AG04449 (cell line): ENCODE measurements at regions not wholly inside any gene's neighbourhood (a gene's known extent, or its start where the extent isn't known, plus 50 kb on each side); places are given as distances from the start of the nearest gene placed in this dataset.

Source experiments
- CTCF ChIA-PET: fragments of 350-600 bp; formaldehyde crosslinking; extraction: SDS; loops from one replicate; lab custom pipeline; 2021; ENCODE audit warnings: antibody characterized with exemption; lab: Yijun Ruan, JAX
- POLR2A ChIA-PET: fragments of 400-600, 350-600 bp; formaldehyde crosslinking; extraction: SDS; loops from one replicate; lab custom pipeline; 2020; ENCODE audit warnings: antibody characterized with exemption, inconsistent platforms; lab: Yijun Ruan, JAX
- DNase-seq: peaks from one replicate; pipeline ENCODE4 v3.0.0-alpha.2; 2010; ENCODE audit warnings: low read depth, low spot score
- H3K4me3 ChIP-seq: 2 replicates; pipeline ENCODE4 v1.5.1; 2011; ENCODE audit warnings: low read depth, mild to moderate bottlenecking, control low read depth, low read length
- TF ChIP-seq, protein P1 (sequence below): IDR thresholded peaks from one replicate; pipeline ENCODE4 v1.5.1; 2011; ENCODE audit warnings: mild to moderate bottlenecking, moderate library complexity, low read length, control low read depth, inconsistent platforms; ENCODE audit not compliant: insufficient read depth; ENCODE audit errors: missing control alignments

DNA sequence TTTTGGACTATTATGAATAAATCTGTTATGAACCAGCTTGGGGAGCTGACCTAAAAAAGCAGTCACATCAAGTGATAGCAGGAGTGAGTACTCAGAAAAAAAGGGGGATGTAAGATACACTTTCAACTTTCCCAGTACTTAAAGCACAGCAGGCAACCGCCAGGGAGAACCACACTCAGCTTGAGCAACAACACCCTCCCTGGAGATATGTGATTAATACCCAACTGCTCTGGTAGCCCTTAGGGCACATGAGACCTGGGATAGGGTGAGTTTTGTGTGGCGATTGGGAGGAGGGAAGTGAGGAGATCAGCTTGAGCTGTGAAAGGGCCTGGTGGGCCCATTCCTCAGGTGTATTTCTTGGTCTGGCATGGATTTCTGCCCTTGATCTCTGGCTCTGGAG lies 220.3 kb upstream of the SFRP2 start:
- TF ChIP-seq, protein P1, sequence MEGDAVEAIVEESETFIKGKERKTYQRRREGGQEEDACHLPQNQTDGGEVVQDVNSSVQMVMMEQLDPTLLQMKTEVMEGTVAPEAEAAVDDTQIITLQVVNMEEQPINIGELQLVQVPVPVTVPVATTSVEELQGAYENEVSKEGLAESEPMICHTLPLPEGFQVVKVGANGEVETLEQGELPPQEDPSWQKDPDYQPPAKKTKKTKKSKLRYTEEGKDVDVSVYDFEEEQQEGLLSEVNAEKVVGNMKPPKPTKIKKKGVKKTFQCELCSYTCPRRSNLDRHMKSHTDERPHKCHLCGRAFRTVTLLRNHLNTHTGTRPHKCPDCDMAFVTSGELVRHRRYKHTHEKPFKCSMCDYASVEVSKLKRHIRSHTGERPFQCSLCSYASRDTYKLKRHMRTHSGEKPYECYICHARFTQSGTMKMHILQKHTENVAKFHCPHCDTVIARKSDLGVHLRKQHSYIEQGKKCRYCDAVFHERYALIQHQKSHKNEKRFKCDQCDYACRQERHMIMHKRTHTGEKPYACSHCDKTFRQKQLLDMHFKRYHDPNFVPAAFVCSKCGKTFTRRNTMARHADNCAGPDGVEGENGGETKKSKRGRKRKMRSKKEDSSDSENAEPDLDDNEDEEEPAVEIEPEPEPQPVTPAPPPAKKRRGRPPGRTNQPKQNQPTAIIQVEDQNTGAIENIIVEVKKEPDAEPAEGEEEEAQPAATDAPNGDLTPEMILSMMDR, result no peak
- no peak for DNase-seq
- ChIA-PET CTCF (no interaction called here), POLR2A (no interaction called here)
- no peak overlapping the region for H3K4me3 ChIP-seq

DNA sequence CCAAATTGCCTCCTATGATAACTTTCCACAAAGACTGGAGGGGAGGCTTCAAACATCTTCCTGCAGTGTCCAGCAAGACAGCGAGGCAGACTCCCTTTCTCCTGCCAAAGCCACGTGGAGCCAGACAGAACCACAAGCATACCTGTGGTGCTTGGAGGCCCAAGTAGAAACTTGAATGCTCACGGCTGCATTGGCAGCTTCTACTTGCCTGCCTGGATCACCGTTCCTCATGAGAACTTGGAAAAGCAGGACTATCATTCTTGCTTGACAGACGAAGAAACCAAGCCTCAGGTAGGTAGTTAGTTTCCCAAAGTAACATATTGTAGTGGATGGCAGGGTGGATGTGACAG lies 216.3 kb upstream of the SFRP2 start:
- no peak for DNase-seq
- no peak overlapping the region for H3K4me3 ChIP-seq
- CTCF ChIA-PET, result no interaction called here
- POLR2A ChIA-PET, result interaction anchor here (0.6 kb wide), 1 partner anchor 17 kb away, joined by 3 read pairs; no protein-coding TSS in a partner anchor
- TF ChIP-seq, protein P1, result no peak

DNA sequence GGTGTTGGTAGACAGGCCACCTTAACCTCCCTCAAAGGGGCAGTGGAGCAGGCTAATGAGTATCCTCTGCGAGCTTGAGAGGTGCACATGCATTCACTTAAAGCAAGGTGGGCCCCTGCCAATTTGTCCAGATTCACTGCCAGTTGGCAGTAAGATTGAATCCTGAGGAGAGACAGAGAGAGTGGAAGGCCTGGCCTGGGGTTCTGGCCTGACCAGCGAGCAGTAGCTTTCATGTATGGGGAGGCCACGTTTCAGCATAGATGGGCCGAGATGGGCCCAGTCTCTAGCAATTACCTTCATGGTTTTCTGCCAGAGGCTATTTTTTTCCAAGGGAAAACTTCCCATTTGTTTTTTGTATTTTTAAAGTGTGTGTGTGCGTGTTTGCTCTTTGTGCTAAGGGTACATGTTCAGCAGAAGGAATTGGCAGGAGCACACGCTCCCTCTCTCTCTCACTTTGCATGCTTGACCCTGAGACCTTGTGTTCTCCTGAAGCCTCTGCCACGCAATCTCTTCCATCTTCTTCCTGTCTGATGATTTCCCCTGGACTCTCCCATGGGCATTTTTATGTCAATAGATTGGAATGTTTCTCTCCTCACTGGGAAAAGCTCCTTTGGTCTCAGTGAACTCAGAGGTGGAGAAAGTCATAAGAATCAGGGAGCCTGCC lies 215.8 kb upstream of the SFRP2 start:
- H3K4me3 ChIP-seq, result no peak overlapping the region
- ChIA-PET POLR2A (no interaction called here), CTCF (no interaction called here)
- TF ChIP-seq, protein P1, result no peak
- DNase-seq, result no peak

DNA sequence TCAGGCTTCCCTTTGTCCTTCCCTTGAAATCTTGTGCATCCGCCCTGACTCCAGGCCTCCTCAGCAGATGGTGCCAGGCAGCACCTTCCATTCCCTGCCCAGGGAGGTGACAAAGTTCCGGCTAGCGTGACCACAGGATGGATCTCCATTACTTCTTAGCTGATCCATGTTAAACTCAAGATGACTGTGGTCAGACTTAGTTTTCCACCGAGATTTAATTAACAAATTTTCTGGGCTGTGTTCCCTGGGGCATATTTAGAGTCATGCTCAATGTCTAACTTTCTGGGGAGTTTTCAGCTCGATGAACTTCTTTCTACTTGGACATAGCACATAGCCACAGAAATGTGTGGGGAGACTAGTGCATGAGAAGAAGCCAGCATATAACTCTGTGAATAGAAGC lies 215.1 kb upstream of the SFRP2 start:
- TF ChIP-seq, protein P1, result no peak
- CTCF ChIA-PET, result no interaction called here
- POLR2A ChIA-PET, result no interaction called here

DNA sequence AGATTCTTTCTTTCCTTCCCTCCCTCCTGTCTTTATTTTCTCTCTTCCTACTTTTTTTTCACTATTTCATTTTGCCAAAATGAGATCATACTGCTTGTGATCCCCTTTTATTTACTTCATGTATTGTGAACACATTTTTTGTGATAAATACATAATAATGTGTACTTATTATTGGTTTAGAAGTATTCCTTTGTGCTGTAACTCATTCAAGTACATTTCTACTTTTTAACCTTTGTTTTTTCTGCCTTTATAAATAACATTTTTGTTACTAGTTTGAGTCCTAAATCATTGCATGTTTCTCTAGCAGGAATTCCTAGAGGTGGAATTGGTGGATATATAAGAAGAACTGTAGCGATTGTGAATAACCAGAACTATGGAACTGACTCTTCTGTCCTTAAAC lies 214.5 kb upstream of the SFRP2 start:
- POLR2A ChIA-PET, result no interaction called here
- CTCF ChIA-PET, result no interaction called here
- no peak for DNase-seq
- H3K4me3 ChIP-seq, result no peak overlapping the region
- TF ChIP-seq, protein P1, result no peak

More for the DNA sequence above, 215.1 kb upstream of the SFRP2 start:
- no peak overlapping the region for H3K4me3 ChIP-seq
- no peak for DNase-seq

DNA sequence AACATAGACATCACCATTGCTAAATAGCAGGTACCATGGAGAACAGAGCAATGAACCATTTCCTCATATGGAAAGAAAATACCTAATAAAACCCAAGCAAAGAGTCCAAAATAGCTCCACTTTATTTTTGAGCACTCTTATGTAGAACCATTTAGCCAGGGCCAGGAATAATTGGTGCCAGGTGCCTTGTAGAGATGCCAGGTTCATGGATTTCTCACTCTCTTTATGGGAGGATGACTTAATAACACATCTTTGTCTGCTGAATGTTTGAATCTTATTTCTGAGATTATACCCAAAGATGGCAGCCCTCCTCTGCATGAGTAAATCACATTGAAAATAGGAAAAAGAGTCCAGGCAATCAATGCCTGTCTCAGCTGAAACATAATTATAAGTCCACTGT lies 212.3 kb upstream of the SFRP2 start:
- TF ChIP-seq, protein P1, result no peak
- H3K4me3 ChIP-seq, result no peak overlapping the region
- CTCF ChIA-PET, result no interaction called here
- DNase-seq, result no peak
- POLR2A ChIA-PET, result no interaction called here
